Ishikawa (cell line): ENCODE measurements at regions not wholly inside any gene's neighbourhood (a gene's known extent, or its start where the extent isn't known, plus 50 kb on each side); places are given as distances from the start of the nearest gene placed in this dataset.

Source experiments
- CEBPB ChIP-seq: IDR thresholded peaks from 2 replicates; pipeline ENCODE4 v1.6.1; 2012
- CREB1 ChIP-seq: IDR thresholded peaks from 2 replicates; pipeline ENCODE4 v1.6.1; 2012; ENCODE audit warnings: low read depth
- EGR1 ChIP-seq: IDR thresholded peaks from 2 replicates; pipeline ENCODE4 v1.6.1; 2012
- EP300 ChIP-seq: IDR thresholded peaks from 2 replicates; pipeline ENCODE4 v1.6.1; 2012; ENCODE audit warnings: borderline replicate concordance
- NFIC ChIP-seq: IDR thresholded peaks from 2 replicates; pipeline ENCODE4 v1.6.1; 2012
- RAD21 ChIP-seq: IDR thresholded peaks from 2 replicates; pipeline ENCODE4 v1.6.1; 2012; ENCODE audit warnings: low read depth
- TAF1 ChIP-seq: IDR thresholded peaks from 2 replicates; pipeline ENCODE4 v1.6.1; 2012; ENCODE audit warnings: low read depth, mild to moderate bottlenecking
- TCF12 ChIP-seq: IDR thresholded peaks from 2 replicates; pipeline ENCODE4 v1.6.1; 2012; ENCODE audit warnings: low read depth
- YY1 ChIP-seq: IDR thresholded peaks from 2 replicates; pipeline ENCODE4 v1.6.1; 2012; ENCODE audit warnings: low read depth
- ZBTB7A ChIP-seq: IDR thresholded peaks from 2 replicates; pipeline ENCODE4 v1.6.1; 2012; ENCODE audit warnings: low read depth
- TF ChIP-seq, protein P1 (sequence below): IDR thresholded peaks from 2 replicates; pipeline ENCODE4 v1.6.1; 2012; ENCODE audit warnings: low read depth, mild to moderate bottlenecking
- TF ChIP-seq, protein P2 (sequence below): IDR thresholded peaks from 2 replicates; pipeline ENCODE4 v1.6.1; 2012

DNA sequence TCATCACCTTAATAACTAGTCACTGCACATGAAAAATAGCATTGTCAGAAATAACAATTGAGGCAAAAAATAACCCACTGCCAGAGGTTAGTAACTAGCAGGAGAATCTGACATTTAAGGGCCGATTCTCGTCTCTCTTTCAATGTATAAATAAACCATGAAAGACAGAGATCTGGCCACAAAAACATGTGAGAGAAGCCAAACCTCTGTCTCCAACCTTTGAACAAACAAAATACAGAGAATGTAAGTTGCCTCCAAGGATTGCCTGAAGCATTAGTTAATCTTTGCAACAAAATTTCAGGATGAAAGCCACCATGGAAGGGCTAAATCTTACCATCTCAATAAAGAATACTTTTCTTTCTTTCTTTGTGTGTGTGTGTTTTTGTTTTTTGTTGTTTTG, 257.4 kb upstream of the TMTC1 start:
- TF ChIP-seq CEBPB (no peak), NFIC (no peak), EGR1 (no peak), CREB1 (no peak), TAF1 (no peak), EP300 (no peak), RAD21 (no peak), TCF12 (no peak), YY1 (no peak), ZBTB7A (no peak)
- TF ChIP-seq, protein P1, sequence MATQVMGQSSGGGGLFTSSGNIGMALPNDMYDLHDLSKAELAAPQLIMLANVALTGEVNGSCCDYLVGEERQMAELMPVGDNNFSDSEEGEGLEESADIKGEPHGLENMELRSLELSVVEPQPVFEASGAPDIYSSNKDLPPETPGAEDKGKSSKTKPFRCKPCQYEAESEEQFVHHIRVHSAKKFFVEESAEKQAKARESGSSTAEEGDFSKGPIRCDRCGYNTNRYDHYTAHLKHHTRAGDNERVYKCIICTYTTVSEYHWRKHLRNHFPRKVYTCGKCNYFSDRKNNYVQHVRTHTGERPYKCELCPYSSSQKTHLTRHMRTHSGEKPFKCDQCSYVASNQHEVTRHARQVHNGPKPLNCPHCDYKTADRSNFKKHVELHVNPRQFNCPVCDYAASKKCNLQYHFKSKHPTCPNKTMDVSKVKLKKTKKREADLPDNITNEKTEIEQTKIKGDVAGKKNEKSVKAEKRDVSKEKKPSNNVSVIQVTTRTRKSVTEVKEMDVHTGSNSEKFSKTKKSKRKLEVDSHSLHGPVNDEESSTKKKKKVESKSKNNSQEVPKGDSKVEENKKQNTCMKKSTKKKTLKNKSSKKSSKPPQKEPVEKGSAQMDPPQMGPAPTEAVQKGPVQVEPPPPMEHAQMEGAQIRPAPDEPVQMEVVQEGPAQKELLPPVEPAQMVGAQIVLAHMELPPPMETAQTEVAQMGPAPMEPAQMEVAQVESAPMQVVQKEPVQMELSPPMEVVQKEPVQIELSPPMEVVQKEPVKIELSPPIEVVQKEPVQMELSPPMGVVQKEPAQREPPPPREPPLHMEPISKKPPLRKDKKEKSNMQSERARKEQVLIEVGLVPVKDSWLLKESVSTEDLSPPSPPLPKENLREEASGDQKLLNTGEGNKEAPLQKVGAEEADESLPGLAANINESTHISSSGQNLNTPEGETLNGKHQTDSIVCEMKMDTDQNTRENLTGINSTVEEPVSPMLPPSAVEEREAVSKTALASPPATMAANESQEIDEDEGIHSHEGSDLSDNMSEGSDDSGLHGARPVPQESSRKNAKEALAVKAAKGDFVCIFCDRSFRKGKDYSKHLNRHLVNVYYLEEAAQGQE: no peak
- TF ChIP-seq, protein P2, sequence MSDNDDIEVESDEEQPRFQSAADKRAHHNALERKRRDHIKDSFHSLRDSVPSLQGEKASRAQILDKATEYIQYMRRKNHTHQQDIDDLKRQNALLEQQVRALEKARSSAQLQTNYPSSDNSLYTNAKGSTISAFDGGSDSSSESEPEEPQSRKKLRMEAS: no peak
